SK-N-MC (cell line): ENCODE measurements at regions not wholly inside any gene's neighbourhood (a gene's known extent, or its start where the extent isn't known, plus 50 kb on each side); places are given as distances from the start of the nearest gene placed in this dataset.

Experiments
- DNase-seq: peaks from one replicate; pipeline ENCODE4 v3.0.0-alpha.2; 2011; ENCODE audit warnings: low read depth, low spot score
- H3K27ac ChIP-seq: fragments of 200-600 bp; sonication (generic); 2 replicates; pipeline ENCODE4 v1.5.1; 2016; ENCODE audit warnings: mixed run types
- H3K36me3 ChIP-seq: fragments of 200-600 bp; sonication (generic); 2 replicates; pipeline ENCODE4 v1.6.1; 2017; ENCODE audit warnings: antibody characterized with exemption, low read length, mixed read lengths; ENCODE audit not compliant: insufficient read depth
- H3K4me3 ChIP-seq: fragments of 200-600 bp; sonication (generic); 2 replicates; pipeline ENCODE4 v1.5.1; 2016
- H3K9ac ChIP-seq: fragments of 200-600 bp; sonication (generic); 2 replicates; pipeline ENCODE4 v1.8.0; 2017; ENCODE audit warnings: mixed run types, mixed read lengths; ENCODE audit not compliant: insufficient read length
- H3K9me3 ChIP-seq: fragments of 200-600 bp; sonication (generic); 2 replicates; pipeline ENCODE4 v1.6.1; 2017; ENCODE audit warnings: low read depth, mild to moderate bottlenecking, antibody characterized with exemption, low read length, moderate library complexity, mixed read lengths
- EZH2 ChIP-seq: fragments of 200-600 bp; sonication (generic); IDR thresholded peaks from one replicate; pipeline ENCODE4 v1.6.1; 2017; ENCODE audit warnings: antibody characterized with exemption
- FOXP2 ChIP-seq: optimal IDR thresholded peaks from 2 replicates; pipeline ENCODE3; 2011; ENCODE audit warnings: mild to moderate bottlenecking, moderate library complexity; ENCODE audit not compliant: insufficient read depth; ENCODE audit errors: extremely low read length, control extremely low read depth
- POLR2AphosphoS5 ChIP-seq: IDR thresholded peaks from 2 replicates; pipeline ENCODE4 v1.6.1; 2012; ENCODE audit warnings: mild to moderate bottlenecking, low read depth, low read length, borderline replicate concordance

GRCh38 chr16:54585094-54585997 is 298.8 kb upstream of the IRX3 start:
- Histone ChIP-seq H3K9me3 (no peaks in the 10 kb centered on the region), H3K36me3 (no peaks in the 10 kb centered on the region), H3K9ac (no peak overlapping the region), H3K4me3 (no peak overlapping the region), H3K27ac (no peak overlapping the region)
- TF ChIP-seq EZH2, result no peak
- no peak for TF ChIP-seq POLR2AphosphoS5
- no peak for TF ChIP-seq FOXP2
- no peak for DNase-seq

- DNase-seq, result no peak
- Histone ChIP-seq H3K4me3 (no peak overlapping the region), H3K27ac (no peak overlapping the region), H3K9ac (no peak overlapping the region), H3K36me3 (no peaks in the 10 kb centered on the region), H3K9me3 (no peaks in the 10 kb centered on the region)
- TF ChIP-seq POLR2AphosphoS5, result no peak
- no peak for TF ChIP-seq EZH2
- no peak for TF ChIP-seq FOXP2
These were observed 297.5 kb upstream of the IRX3 start for GRCh38 chr16:54584121-54584520.

- DNase-seq, result no peak
- H3K36me3 ChIP-seq, result no peaks in the 10 kb centered on the region
- H3K9me3 ChIP-seq, result no peaks in the 10 kb centered on the region
- no peak overlapping the region for H3K4me3 ChIP-seq
- H3K27ac ChIP-seq, result no peak overlapping the region
- no peak overlapping the region for H3K9ac ChIP-seq
- TF ChIP-seq FOXP2, result no peak
- no peak for TF ChIP-seq POLR2AphosphoS5
- no peak for TF ChIP-seq EZH2
These were observed 296.2 kb upstream of the IRX3 start for GRCh38 chr16:54582631-54583250.

- no peak overlapping the region for H3K4me3 ChIP-seq
- no peak for DNase-seq
- H3K27ac ChIP-seq, result no peak overlapping the region
- H3K9me3 ChIP-seq, result no peaks in the 10 kb centered on the region
- TF ChIP-seq POLR2AphosphoS5 (no peak), FOXP2 (no peak), EZH2 (no peak)
- no peak overlapping the region for H3K9ac ChIP-seq
- H3K36me3 ChIP-seq, result no peaks in the 10 kb centered on the region
These were observed 292.6 kb upstream of the IRX3 start for GRCh38 chr16:54579106-54579728.

GRCh38 chr16:54577651-54578128 is 291.1 kb upstream of the IRX3 start:
- no peaks in the 10 kb centered on the region for H3K36me3 ChIP-seq
- TF ChIP-seq FOXP2, result no peak
- no peak for TF ChIP-seq EZH2
- TF ChIP-seq POLR2AphosphoS5, result no peak
- no peaks in the 10 kb centered on the region for H3K9me3 ChIP-seq
- no peak overlapping the region for H3K4me3 ChIP-seq
- no peak overlapping the region for H3K27ac ChIP-seq
- no peak for DNase-seq
- H3K9ac ChIP-seq, result no peak overlapping the region

- H3K36me3 ChIP-seq, result no peaks in the 10 kb centered on the region
- TF ChIP-seq EZH2 (no peak), POLR2AphosphoS5 (no peak), FOXP2 (no peak)
- no peak overlapping the region for H3K27ac ChIP-seq
- no peak overlapping the region for H3K4me3 ChIP-seq
- H3K9me3 ChIP-seq, result no peaks in the 10 kb centered on the region
- DNase-seq, result no peak
- no peak overlapping the region for H3K9ac ChIP-seq
These were observed 290.2 kb upstream of the IRX3 start for GRCh38 chr16:54576785-54577184.

GRCh38 chr16:54568906-54569807 is 282.6 kb upstream of the IRX3 start:
- H3K9ac ChIP-seq, result no peak overlapping the region
- TF ChIP-seq EZH2, result no peak
- TF ChIP-seq POLR2AphosphoS5, result no peak
- no peak for TF ChIP-seq FOXP2
- no peaks in the 10 kb centered on the region for H3K9me3 ChIP-seq
- H3K4me3 ChIP-seq, result no peak overlapping the region
- no peaks in the 10 kb centered on the region for H3K36me3 ChIP-seq
- DNase-seq, result no peak
- H3K27ac ChIP-seq, result no peak overlapping the region

- Histone ChIP-seq H3K9ac (no peak overlapping the region), H3K36me3 (no peaks in the 10 kb centered on the region), H3K4me3 (no peak overlapping the region), H3K27ac (no peak overlapping the region), H3K9me3 (no peaks in the 10 kb centered on the region)
- no peak for DNase-seq
- TF ChIP-seq FOXP2 (no peak), EZH2 (no peak), POLR2AphosphoS5 (no peak)
These were observed 278.3 kb upstream of the IRX3 start for GRCh38 chr16:54564841-54565240.
